ENCODE measurements at regions not wholly inside any gene's neighbourhood (a gene's known extent, or its start where the extent isn't known, plus 50 kb on each side); places are given as distances from the start of the nearest gene placed in this dataset.

- no peak for TF ChIP-seq YY1 (IDR thresholded peaks at IDR 0.05; ENCODE audit: low read depth)
- no peak for TF ChIP-seq RCOR1 (IDR thresholded peaks at IDR 0.05; ENCODE audit: low read length)
- TF ChIP-seq MEF2A (IDR thresholded peaks at IDR 0.05; ENCODE audit: borderline replicate concordance, low read depth): no peak
- no peak for TF ChIP-seq RFX5 (IDR thresholded peaks at IDR 0.05; ENCODE audit: low read length)
- TF ChIP-seq JUND (IDR thresholded peaks at IDR 0.05): no peak
- no peak for TF ChIP-seq EZH2phosphoT487 (IDR thresholded peaks at IDR 0.05; ENCODE audit: borderline replicate concordance, low read depth)
- TF ChIP-seq RAD21 (IDR thresholded peaks at IDR 0.05; ENCODE audit: low read length): no peak
- no peak for TF ChIP-seq POLR2AphosphoS5 (IDR thresholded peaks at IDR 0.05; ENCODE audit: low read depth, low read length)
- no peak for TF ChIP-seq USF1 (IDR thresholded peaks at IDR 0.05; ENCODE audit: borderline replicate concordance, low read depth)
- TF ChIP-seq CHD2 (IDR thresholded peaks at IDR 0.05; ENCODE audit: low read length, partially characterized antibody): no peak
- TF ChIP-seq TEAD4 (IDR thresholded peaks at IDR 0.05; ENCODE audit: borderline replicate concordance, insufficient read depth): no peak
- H3K9me2 ChIP-seq: no peaks in the 10 kb centered on the region
- no peaks in the 10 kb centered on the region for H3K36me3 ChIP-seq (replicated peaks in 1 of 2; ENCODE audit: control insufficient read depth in 1 of 2, insufficient read depth in 2 of 2, low read length in 1 of 2)
- no peaks in the 10 kb centered on the region for H4K20me1 ChIP-seq (ENCODE audit: insufficient read depth)
- H3K9ac ChIP-seq: no peak overlapping the region
- H3K9me3 ChIP-seq: no peaks in the 10 kb centered on the region
- no peaks in the 10 kb centered on the region for H3F3A ChIP-seq (replicated peaks; ENCODE audit: insufficient read depth)
- POLR2A ChIA-PET: no interaction called here
- H3K79me2 ChIP-seq (ENCODE audit: insufficient read depth): no peaks in the 10 kb centered on the region
- no peak overlapping the region for H3K4me3 ChIP-seq (ENCODE audit: low read depth in 2 of 2, low read length in 1 of 2)
- H3K27ac ChIP-seq (ENCODE audit: low read depth in 2 of 2, low read length in 1 of 2): no peak overlapping the region
- CTCF ChIA-PET: interaction anchor here (1.1 kb wide), 1 partner anchor 74 kb away, joined by 4 read pairs; no protein-coding TSS in a partner anchor
- no peaks in the 10 kb centered on the region for H3K27me3 ChIP-seq (ENCODE audit: insufficient read depth)
- H3K4me1 ChIP-seq (ENCODE audit: control insufficient read depth in 1 of 2, insufficient read depth in 2 of 2, low read depth in 1 of 2, low read length in 1 of 2): no peaks in the 10 kb centered on the region
- WGBS (ENCODE audit: low lambda C conversion rate): 9% methylated on average over 4 of the region's 4 CpGs
- no peak overlapping the region for H2AFZ ChIP-seq (ENCODE audit: low read depth)
- no peak overlapping the region for H3K4me2 ChIP-seq
- DNase-seq: no peak
Measured at GRCh38 chr12:97182769-97183168, 275.7 kb downstream of the NEDD1 start.

- H3K9me2 ChIP-seq: no peaks in the 10 kb centered on the region
- H3K4me2 ChIP-seq: no peak overlapping the region
- no peaks in the 10 kb centered on the region for H4K20me1 ChIP-seq (ENCODE audit: insufficient read depth)
- 49% methylated on average over 3 of the region's 3 CpGs for WGBS (ENCODE audit: low lambda C conversion rate)
- ChIA-PET CTCF (no interaction called here), POLR2A (no interaction called here)
- no peaks in the 10 kb centered on the region for H3K79me2 ChIP-seq (ENCODE audit: insufficient read depth)
- no peaks in the 10 kb centered on the region for H3K27me3 ChIP-seq (ENCODE audit: insufficient read depth)
- no peak for DNase-seq
- H2AFZ ChIP-seq (ENCODE audit: low read depth): no peak overlapping the region
- no peak for TF ChIP-seq MAX (IDR thresholded peaks at IDR 0.05; ENCODE audit: low read depth)
- no peak for TF ChIP-seq GABPA (IDR thresholded peaks at IDR 0.05; ENCODE audit: low read depth)
- no peak for TF ChIP-seq RAD21 (IDR thresholded peaks at IDR 0.05; ENCODE audit: low read length)
- no peak for TF ChIP-seq TAF1 (IDR thresholded peaks at IDR 0.05; ENCODE audit: borderline replicate concordance, low read depth, low read length)
- TF ChIP-seq SMC3 (IDR thresholded peaks at IDR 0.05; ENCODE audit: low read depth, low read length): no peak
- no peak for TF ChIP-seq GATA2 (CRISPR knock-in tag; IDR thresholded peaks at IDR 0.05)
- no peak for TF ChIP-seq MXI1 (IDR thresholded peaks at IDR 0.05; ENCODE audit: low read depth, low read length)
- TF ChIP-seq USF2 (IDR thresholded peaks at IDR 0.05; ENCODE audit: borderline replicate concordance, low read depth, low read length): no peak
- TF ChIP-seq NFIC (IDR thresholded peaks at IDR 0.05; ENCODE audit: borderline replicate concordance): no peak
- no peak for TF ChIP-seq IRF3 (IDR thresholded peaks at IDR 0.05; ENCODE audit: low read depth, low read length)
- no peak for TF ChIP-seq JUND (IDR thresholded peaks at IDR 0.05)
- no peak for TF ChIP-seq EP300 (IDR thresholded peaks at IDR 0.05; ENCODE audit: borderline replicate concordance in 1 of 2, low read depth in 1 of 2, low read length in 1 of 2)
- no peak for TF ChIP-seq CHD2 (IDR thresholded peaks at IDR 0.05; ENCODE audit: low read length, partially characterized antibody)
- TF ChIP-seq NRF1 (IDR thresholded peaks at IDR 0.05; ENCODE audit: low read depth, low read length): no peak
- TF ChIP-seq RFX5 (IDR thresholded peaks at IDR 0.05; ENCODE audit: low read length): no peak
- TF ChIP-seq FOXJ3 (CRISPR knock-in tag; IDR thresholded peaks at IDR 0.05): no peak
- TF ChIP-seq TEAD4 (IDR thresholded peaks at IDR 0.05; ENCODE audit: borderline replicate concordance, insufficient read depth): no peak
- TF ChIP-seq ZBTB33 (IDR thresholded peaks at IDR 0.05; ENCODE audit: borderline replicate concordance, low read depth): no peak
- no peak for TF ChIP-seq EZH2phosphoT487 (IDR thresholded peaks at IDR 0.05; ENCODE audit: borderline replicate concordance, low read depth)
- no peak overlapping the region for H3K9ac ChIP-seq
- no peak overlapping the region for H3K27ac ChIP-seq (ENCODE audit: low read depth in 2 of 2, low read length in 1 of 2)
- H3K9me3 ChIP-seq: no peaks in the 10 kb centered on the region
- H3K36me3 ChIP-seq (replicated peaks in 1 of 2; ENCODE audit: control insufficient read depth in 1 of 2, insufficient read depth in 2 of 2, low read length in 1 of 2): no peaks in the 10 kb centered on the region
- H3K4me3 ChIP-seq (ENCODE audit: low read depth in 2 of 2, low read length in 1 of 2): no peak overlapping the region
- H3K4me1 ChIP-seq (ENCODE audit: control insufficient read depth in 1 of 2, insufficient read depth in 2 of 2, low read depth in 1 of 2, low read length in 1 of 2): no peaks in the 10 kb centered on the region
- H3F3A ChIP-seq (replicated peaks; ENCODE audit: insufficient read depth): no peaks in the 10 kb centered on the region
Measured at GRCh38 chr12:97184127-97184773, 277.2 kb downstream of the NEDD1 start.
